ENCODE measurements at regions not wholly inside any gene's neighbourhood (a gene's known extent, or its start where the extent isn't known, plus 50 kb on each side); places are given as distances from the start of the nearest gene placed in this dataset.

GRCh38 chr7:69428089-69428488 is 170.2 kb upstream of the AUTS2 start:
- no peak for TF ChIP-seq POLR2A (IDR thresholded peaks at IDR 0.05)
- no peak for TF ChIP-seq CTCF (IDR thresholded peaks at IDR 0.05)
